T-cell (primary cell): ENCODE measurements at regions not wholly inside any gene's neighbourhood (a gene's known extent, or its start where the extent isn't known, plus 50 kb on each side); places are given as distances from the start of the nearest gene placed in this dataset.

ENCODE experiments used
- ATAC-seq, 4 experiments: fragments of 200-7000 bp in 3 of 4; fragments of 150-1000 bp in 1 of 4; cut with Tn5 transposase; replicated peaks in 1 of 4; 1 replicate in 3 of 4; 2 replicates in 1 of 4; pipeline ENCODE4 v1.10.0; 2021; ENCODE audit warnings: moderate library complexity in 3 of 4, mild to moderate bottlenecking in 2 of 4, moderate number of reproducible peaks in 1 of 4
- CTCF ChIA-PET, 2 donors: fragments of 300-600 bp; sonication (Branson Sonifier 250); formaldehyde crosslinking; loops; one replicate each; lab custom pipeline; 2022; ENCODE audit warnings: antibody characterized with exemption in 2 of 2; lab: Charles Lee
- POLR2A ChIA-PET, 2 donors: fragments of 300-600 bp; sonication (Branson Sonifier 250); formaldehyde crosslinking; loops; one replicate each; lab custom pipeline; 2022; ENCODE audit warnings: antibody characterized with exemption in 2 of 2; lab: Charles Lee
- DNase-seq, 35 experiments: peaks; one replicate each; pipeline versions ENCODE4 v3.0.0 to v3.0.0-alpha.2; 2013 to 2023
- H3K27ac ChIP-seq: one replicate; pipeline ENCODE4 v1.5.1; 2013; ENCODE audit warnings: low read length
- H3K27me3 ChIP-seq, 2 experiments: replicated peaks in 1 of 2; 1 replicate in 1 of 2; 2 replicates in 1 of 2; pipeline versions ENCODE4 v1.6.1 to v1.7.0; 2013; ENCODE audit warnings: low read length in 1 of 2, mixed read lengths in 1 of 2; ENCODE audit not compliant: control insufficient read depth in 2 of 2, insufficient read depth in 2 of 2; ENCODE audit errors: extremely low read depth in 1 of 2
- H3K36me3 ChIP-seq, 2 donors: 1 replicate in 1 of 2; 2 replicates in 1 of 2; pipeline versions ENCODE4 v1.6.1 to v1.7.0; 2013; ENCODE audit warnings: low read length in 1 of 2; ENCODE audit not compliant: control insufficient read depth in 2 of 2, insufficient read depth in 1 of 2; ENCODE audit errors: extremely low read depth in 1 of 2
- H3K4me1 ChIP-seq, 2 experiments: 1 replicate in 1 of 2; 2 replicates in 1 of 2; pipeline versions ENCODE4 v1.6.1 to v1.7.0; 2013; ENCODE audit warnings: low read length in 2 of 2, mixed read lengths in 1 of 2; ENCODE audit not compliant: insufficient read depth in 2 of 2, control insufficient read depth in 1 of 2; ENCODE audit errors: extremely low read depth in 1 of 2
- H3K4me3 ChIP-seq, 2 donors: 1 replicate in 1 of 2; 2 replicates in 1 of 2; pipeline versions ENCODE4 v1.5.1 to v1.7.0; 2013; ENCODE audit warnings: mild to moderate bottlenecking in 2 of 2, low read length in 1 of 2, moderate library complexity in 1 of 2; ENCODE audit not compliant: control insufficient read depth in 1 of 2; ENCODE audit errors: extremely low read depth in 1 of 2
- H3K9me3 ChIP-seq: 2 replicates; pipeline ENCODE4 v1.7.0; 2013
- H3K27ac Mint-ChIP-seq, 2 donors: one replicate each; pipeline ENCODE4 v1.8.0; 2020 to 2021; ENCODE audit warnings: mild to moderate bottlenecking in 2 of 2, mixed read lengths in 2 of 2
- H3K27me3 Mint-ChIP-seq, 2 donors: one replicate each; pipeline ENCODE4 v1.8.0; 2021 to 2022; ENCODE audit warnings: mixed read lengths in 2 of 2
- H3K36me3 Mint-ChIP-seq: one replicate; pipeline ENCODE4 v1.8.0; 2021; ENCODE audit warnings: mixed read lengths
- H3K4me1 Mint-ChIP-seq, 3 donors: one replicate each; pipeline ENCODE4 v1.8.0; 2020 to 2022; ENCODE audit warnings: mixed read lengths in 3 of 3, mild to moderate bottlenecking in 1 of 3
- H3K4me3 Mint-ChIP-seq, 3 donors: one replicate each; pipeline ENCODE4 v1.8.0; 2020 to 2022; ENCODE audit warnings: mild to moderate bottlenecking in 3 of 3, mixed read lengths in 3 of 3, moderate library complexity in 3 of 3
- H3K9me3 Mint-ChIP-seq, 3 donors: one replicate each; pipeline ENCODE4 v1.8.0; 2020 to 2022; ENCODE audit warnings: mixed read lengths in 3 of 3
- WGBS: methylation state at CpG from one replicate; pipeline ENCODE4 v1.1.5; 2013; ENCODE audit warnings: missing lambda C conversion rate; ENCODE audit not compliant: insufficient coverage; 5-methylcytosine and 5-hydroxymethylcytosine counted together

DNA sequence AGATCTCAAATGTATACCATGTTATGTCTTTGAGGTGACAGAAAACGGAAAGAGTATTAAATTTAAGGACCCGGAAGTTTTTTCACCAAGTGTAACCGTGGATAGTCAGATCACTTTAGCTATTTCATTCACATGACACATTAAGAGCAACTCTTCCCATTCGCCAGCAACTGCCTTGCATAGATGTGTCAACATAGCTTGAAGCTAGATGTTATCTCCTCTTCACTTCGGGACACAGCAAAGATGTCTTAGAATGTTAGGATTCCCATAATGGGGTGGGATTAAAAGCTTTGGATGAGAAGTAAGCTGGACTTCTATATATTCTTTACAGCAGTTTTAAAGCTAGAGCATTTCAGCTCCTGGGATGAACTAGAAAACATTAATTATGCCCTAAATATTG is 1135.9 kb upstream of the PCDH20 start:
- H3K4me3 ChIP-seq: no peak overlapping the region
- H3K9me3 ChIP-seq: no peaks in the 10 kb centered on the region
- Mint-ChIP-seq H3K36me3 (no peaks in the 10 kb centered on the region), H3K27ac (no peak overlapping the region), H3K4me3 (no peak overlapping the region), H3K4me1 (no peaks in the 10 kb centered on the region), H3K9me3 (peaks cover 3 to 18% (median 3%) of the 10 kb centered on the region in 3 donors), H3K27me3 (no peaks in the 10 kb centered on the region)
- H3K27me3 ChIP-seq: no peaks in the 10 kb centered on the region
- no peak for ATAC-seq
- no peaks in the 10 kb centered on the region for H3K36me3 ChIP-seq
- WGBS: no CpG with 5 or more reads among the region's 5 CpGs
- ChIA-PET POLR2A (no interaction called here), CTCF (interaction anchor here in 1 of 2 donors (0.6 kb wide), 1 partner anchor 24 kb away, joined by 3 read pairs; no protein-coding TSS in a partner anchor)
- H3K4me1 ChIP-seq: no peaks in the 10 kb centered on the region
- no peak for DNase-seq
- H3K27ac ChIP-seq: no peak overlapping the region

DNA sequence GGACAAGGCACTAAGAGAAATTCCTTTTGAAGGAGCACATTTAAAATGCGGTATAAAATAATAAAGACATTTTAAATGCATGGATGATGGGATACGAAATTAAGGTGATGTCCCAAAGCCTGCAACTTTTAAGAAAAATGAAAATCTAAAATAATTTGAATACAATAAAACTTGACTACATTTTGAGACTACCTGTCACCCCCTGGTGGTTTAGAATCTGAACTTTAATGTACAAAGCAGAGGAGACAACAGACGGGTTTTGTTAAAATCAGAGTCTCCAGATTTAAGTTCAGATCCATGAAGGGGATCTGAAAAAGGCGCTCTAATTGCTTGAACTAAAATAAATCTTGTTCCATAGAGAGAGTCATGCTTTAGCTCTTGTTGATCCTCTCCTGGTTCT is 1129.3 kb upstream of the PCDH20 start:
- Histone ChIP-seq H3K27ac (no peak overlapping the region), H3K9me3 (no peaks in the 10 kb centered on the region), H3K27me3 (no peaks in the 10 kb centered on the region), H3K36me3 (no peaks in the 10 kb centered on the region), H3K4me3 (no peak overlapping the region), H3K4me1 (no peaks in the 10 kb centered on the region)
- Mint-ChIP-seq H3K4me3 (no peak overlapping the region), H3K9me3 (peaks cover 0 to 26% (median 4%) of the 10 kb centered on the region in 3 donors), H3K4me1 (no peaks in the 10 kb centered on the region), H3K36me3 (no peaks in the 10 kb centered on the region), H3K27ac (no peak overlapping the region), H3K27me3 (no peaks in the 10 kb centered on the region)
- ATAC-seq (no peak), DNase-seq (no peak)
- WGBS: no CpG with 5 or more reads among the region's 4 CpGs
- CTCF ChIA-PET: no interaction called here
- POLR2A ChIA-PET: no interaction called here

DNA sequence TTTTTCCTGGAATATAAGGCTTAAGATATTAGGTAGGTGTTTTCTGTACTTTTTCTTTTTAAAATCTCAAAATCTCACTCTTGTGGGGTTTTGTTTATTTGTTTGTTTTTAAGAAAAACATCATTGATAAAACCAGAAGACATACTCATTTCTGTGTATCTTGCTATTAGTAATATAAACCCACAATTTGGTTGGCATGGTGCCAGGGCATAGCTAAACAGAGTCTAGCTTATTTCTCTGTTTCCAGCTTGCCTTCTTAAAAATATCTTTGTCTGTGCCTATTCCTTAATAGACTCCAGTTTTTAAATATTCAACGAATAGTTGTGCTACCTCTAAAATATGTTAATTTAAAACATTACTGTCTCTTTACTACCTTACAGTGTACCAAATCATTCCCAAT is 1121.9 kb upstream of the PCDH20 start:
- H3K27ac Mint-ChIP-seq: no peak overlapping the region
- POLR2A ChIA-PET: no interaction called here
- CTCF ChIA-PET: no interaction called here

DNA sequence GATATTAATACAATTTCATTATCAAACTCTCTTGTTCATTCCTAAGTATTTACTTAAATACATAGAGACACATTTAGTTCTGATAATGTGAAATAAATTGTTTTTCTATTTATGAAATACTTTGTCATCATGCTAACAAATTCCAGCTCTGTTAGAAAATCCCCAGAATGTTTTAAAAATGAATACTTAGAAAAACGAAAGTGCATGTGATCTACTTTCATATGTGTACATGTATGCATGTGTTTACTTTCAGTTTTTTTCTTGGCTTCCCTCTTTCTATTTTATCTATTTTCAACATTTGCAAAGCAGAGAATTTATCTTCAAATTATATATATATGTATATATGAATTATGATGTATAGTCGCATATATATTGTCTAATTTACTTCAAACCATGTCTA is 1110.0 kb upstream of the PCDH20 start:
- ChIA-PET POLR2A (no interaction called here), CTCF (no interaction called here)
- Histone ChIP-seq H3K9me3 (no peaks in the 10 kb centered on the region), H3K36me3 (no peaks in the 10 kb centered on the region), H3K27ac (no peak overlapping the region), H3K27me3 (no peaks in the 10 kb centered on the region), H3K4me3 (no peak overlapping the region), H3K4me1 (no peaks in the 10 kb centered on the region)
- Mint-ChIP-seq H3K36me3 (no peaks in the 10 kb centered on the region), H3K27me3 (no peaks in the 10 kb centered on the region), H3K9me3 (peaks cover under 1 to 10% (median 3%) of the 10 kb centered on the region in 3 donors), H3K4me1 (no peaks in the 10 kb centered on the region), H3K27ac (no peak overlapping the region), H3K4me3 (no peak overlapping the region)
- WGBS: no CpG with 5 or more reads among the region's 2 CpGs
- ATAC-seq (no peak), DNase-seq (no peak)

More for the DNA sequence above, 1121.9 kb upstream of the PCDH20 start:
- Histone ChIP-seq H3K36me3 (no peaks in the 10 kb centered on the region), H3K27ac (no peak overlapping the region), H3K27me3 (no peaks in the 10 kb centered on the region), H3K9me3 (no peaks in the 10 kb centered on the region), H3K4me3 (no peak overlapping the region), H3K4me1 (no peaks in the 10 kb centered on the region)
- Mint-ChIP-seq H3K4me3 (no peak overlapping the region), H3K27me3 (no peaks in the 10 kb centered on the region), H3K9me3 (peaks cover 5 to 29% (median 6%) of the 10 kb centered on the region in 3 donors), H3K4me1 (no peaks in the 10 kb centered on the region), H3K36me3 (no peaks in the 10 kb centered on the region)
- DNase-seq: no peak
- ATAC-seq: no peak
- WGBS: no CpG with 5 or more reads among the region's 1 CpG

GRCh38 chr13:62524498-62524897 is 1108.8 kb upstream of the PCDH20 start:
- no peaks in the 10 kb centered on the region for H3K36me3 Mint-ChIP-seq
- no peak for ATAC-seq
- no peak overlapping the region for H3K4me3 Mint-ChIP-seq
- H3K27ac Mint-ChIP-seq: no peak overlapping the region
- H3K9me3 Mint-ChIP-seq: peaks cover 5 to 18% (median 7%) of the 10 kb centered on the region in 3 donors
- no peak for DNase-seq
- Histone ChIP-seq H3K4me3 (no peak overlapping the region), H3K27me3 (no peaks in the 10 kb centered on the region), H3K4me1 (no peaks in the 10 kb centered on the region), H3K9me3 (no peaks in the 10 kb centered on the region), H3K36me3 (no peaks in the 10 kb centered on the region), H3K27ac (no peak overlapping the region)
- no CpG with 5 or more reads among the region's 1 CpG for WGBS
- CTCF ChIA-PET: no interaction called here
- no peaks in the 10 kb centered on the region for H3K4me1 Mint-ChIP-seq
- no peaks in the 10 kb centered on the region for H3K27me3 Mint-ChIP-seq
- POLR2A ChIA-PET: no interaction called here

DNA sequence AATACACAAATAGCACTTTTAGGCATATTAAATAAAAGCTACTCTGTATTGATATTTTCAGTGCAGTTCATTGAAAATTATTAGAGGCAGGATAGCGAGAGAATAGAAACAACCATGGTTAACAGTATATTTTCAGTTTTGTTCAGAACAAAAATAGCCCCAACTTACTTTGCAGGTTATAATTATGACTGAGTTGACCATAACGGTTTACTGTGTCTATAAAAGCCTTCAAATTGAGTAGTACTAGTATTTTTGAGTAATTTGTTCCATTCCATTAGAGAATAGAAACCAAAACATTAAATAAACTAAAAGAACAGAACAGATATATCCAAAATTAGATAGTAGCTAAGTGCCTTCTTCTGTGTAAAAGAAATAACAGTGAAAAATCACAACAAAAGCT is 1108.4 kb upstream of the PCDH20 start:
- Histone ChIP-seq H3K4me1 (no peaks in the 10 kb centered on the region), H3K9me3 (no peaks in the 10 kb centered on the region), H3K4me3 (no peak overlapping the region), H3K27me3 (no peaks in the 10 kb centered on the region), H3K27ac (no peak overlapping the region), H3K36me3 (no peaks in the 10 kb centered on the region)
- H3K36me3 Mint-ChIP-seq: no peaks in the 10 kb centered on the region
- POLR2A ChIA-PET: no interaction called here
- no peak overlapping the region for H3K4me3 Mint-ChIP-seq
- H3K27ac Mint-ChIP-seq: no peak overlapping the region
- H3K9me3 Mint-ChIP-seq: peaks cover 5 to 16% (median 7%) of the 10 kb centered on the region in 3 donors
- ATAC-seq (no peak), DNase-seq (no peak)
- H3K4me1 Mint-ChIP-seq: no peaks in the 10 kb centered on the region
- no CpG with 5 or more reads among the region's 2 CpGs for WGBS
- H3K27me3 Mint-ChIP-seq: no peaks in the 10 kb centered on the region
- CTCF ChIA-PET: no interaction called here
